NCI-H748 treated with DMSO at 0.1 percent for 48 hours (cell line): ENCODE measurements at regions not wholly inside any gene's neighbourhood (a gene's known extent, or its start where the extent isn't known, plus 50 kb on each side); places are given as distances from the start of the nearest gene placed in this dataset.

Experiments used
- DNase-seq: peaks from one replicate; lab custom pipeline; 2025; lab: John Stamatoyannopoulos, UW

GRCh38 chr9:16202221-16202620, 649.4 kb downstream of the CCDC171 start:
- no peak for DNase-seq

- no peak for DNase-seq
Measured at GRCh38 chr9:16202914-16203728, 650.3 kb downstream of the CCDC171 start.

- DNase-seq = no peak
Measured at GRCh38 chr9:16203729-16204573, 651.1 kb downstream of the CCDC171 start.

- DNase-seq = no peak
Measured at GRCh38 chr9:16205455-16205854, 652.6 kb downstream of the CCDC171 start.

GRCh38 chr9:16206518-16206917, 653.7 kb downstream of the CCDC171 start:
- no peak for DNase-seq

GRCh38 chr9:16207161-16207560, 654.3 kb downstream of the CCDC171 start:
- DNase-seq = peak; percentile 7

- DNase-seq = no peak
Measured at GRCh38 chr9:16210440-16210839, 657.6 kb downstream of the CCDC171 start.

- no peak for DNase-seq
Measured at GRCh38 chr9:16211946-16212345, 658.5 kb downstream of the BNC2 start.

- no peak for DNase-seq
Measured at GRCh38 chr9:16213781-16214515, 656.5 kb downstream of the BNC2 start.

- no peak for DNase-seq
Measured at GRCh38 chr9:16214677-16215352, 655.7 kb downstream of the BNC2 start.

GRCh38 chr9:16215353-16215680, 655.2 kb downstream of the BNC2 start:
- DNase-seq = no peak

GRCh38 chr9:16217943-16218701, 652.3 kb downstream of the BNC2 start:
- no peak for DNase-seq

GRCh38 chr9:16221366-16221765, 649.1 kb downstream of the BNC2 start:
- no peak for DNase-seq

GRCh38 chr9:16221822-16222547, 648.5 kb downstream of the BNC2 start:
- DNase-seq = no peak

- DNase-seq = peak; percentile 24
Measured at GRCh38 chr9:16223074-16223871, 647.2 kb downstream of the BNC2 start.

GRCh38 chr9:16230731-16231130, 639.7 kb downstream of the BNC2 start:
- DNase-seq = no peak

GRCh38 chr9:16236311-16236710, 634.2 kb downstream of the BNC2 start:
- DNase-seq = no peak

GRCh38 chr9:16236882-16237281, 633.6 kb downstream of the BNC2 start:
- DNase-seq = no peak

- no peak for DNase-seq
Measured at GRCh38 chr9:16238623-16239138, 631.8 kb downstream of the BNC2 start.

GRCh38 chr9:16241231-16241630, 629.2 kb downstream of the BNC2 start:
- no peak for DNase-seq
